GM19023 (cell line): ENCODE measurements at regions not wholly inside any gene's neighbourhood (a gene's known extent, or its start where the extent isn't known, plus 50 kb on each side); places are given as distances from the start of the nearest gene placed in this dataset.

Source experiments
- ATAC-seq: cut with Tn5 transposase; IDR thresholded peaks from one replicate; pipeline ENCODE4 v1.9.1; 2021; ENCODE audit warnings: mild to moderate bottlenecking, moderate library complexity; ENCODE audit not compliant: unreplicated experiment

GRCh38 chr13:40483601-40484000 lies 182.8 kb downstream of the FOXO1 start:
- no peak for ATAC-seq

- no peak for ATAC-seq
Observed at GRCh38 chr13:40484101-40484800, 182.2 kb downstream of the FOXO1 start.

- no peak for ATAC-seq
Observed at GRCh38 chr13:40484974-40485373, 181.5 kb downstream of the FOXO1 start.

GRCh38 chr13:40485611-40486517 lies 180.6 kb downstream of the FOXO1 start:
- no peak for ATAC-seq

- ATAC-seq = no peak
Observed at GRCh38 chr13:40486518-40487163, 179.8 kb downstream of the FOXO1 start.

GRCh38 chr13:40488869-40489391 lies 177.5 kb downstream of the FOXO1 start:
- ATAC-seq = no peak

GRCh38 chr13:40490086-40490758 lies 176.2 kb downstream of the FOXO1 start:
- ATAC-seq = no peak

GRCh38 chr13:40492511-40492910 lies 173.9 kb downstream of the FOXO1 start:
- ATAC-seq = no peak

- ATAC-seq = no peak
Observed at GRCh38 chr13:40494513-40494912, 171.9 kb downstream of the FOXO1 start.

- no peak for ATAC-seq
Observed at GRCh38 chr13:40494946-40495620, 171.4 kb downstream of the FOXO1 start.

GRCh38 chr13:40495621-40496001 lies 170.8 kb downstream of the FOXO1 start:
- no peak for ATAC-seq

- no peak for ATAC-seq
Observed at GRCh38 chr13:40496035-40496810, 170.2 kb downstream of the FOXO1 start.

GRCh38 chr13:40498461-40498860 lies 168.0 kb downstream of the FOXO1 start:
- ATAC-seq = no peak

GRCh38 chr13:40502236-40502635 lies 164.2 kb downstream of the FOXO1 start:
- no peak for ATAC-seq

- ATAC-seq = no peak
Observed at GRCh38 chr13:40503011-40503410, 163.4 kb downstream of the FOXO1 start.

GRCh38 chr13:40503966-40504591 lies 162.4 kb downstream of the FOXO1 start:
- ATAC-seq = no peak

GRCh38 chr13:40504641-40505040 lies 161.8 kb downstream of the FOXO1 start:
- ATAC-seq = no peak

- no peak for ATAC-seq
Observed at GRCh38 chr13:40505196-40505595, 161.2 kb downstream of the FOXO1 start.
